Astrocyte (in vitro differentiated cells and primary cell): ENCODE measurements at regions not wholly inside any gene's neighbourhood (a gene's known extent, or its start where the extent isn't known, plus 50 kb on each side); places are given as distances from the start of the nearest gene placed in this dataset.

Source experiments
- DNase-seq: peaks from one replicate; pipeline ENCODE4 v3.0.0-alpha.2; 2010; ENCODE audit warnings: low read depth
- FAIRE-seq: peaks from 2 replicates; lab custom pipeline; 2011; peaks lifted over from hg19 to GRCh38; lab: Jason Lieb, UNC
- H2AFZ ChIP-seq: 2 replicates; pipeline ENCODE4 v1.6.0; 2012; ENCODE audit warnings: low read depth, low read length, inconsistent platforms
- H3K27ac ChIP-seq: 2 replicates; pipeline ENCODE4 v1.5.1; 2011; ENCODE audit warnings: low read depth, low read length, inconsistent platforms
- H3K27me3 ChIP-seq: 2 replicates; pipeline ENCODE4 v1.6.0; 2011; ENCODE audit warnings: low read length, inconsistent platforms; ENCODE audit not compliant: insufficient read depth
- H3K36me3 ChIP-seq: 2 replicates; pipeline ENCODE4 v1.5.1; 2011; ENCODE audit warnings: low read length, inconsistent platforms; ENCODE audit not compliant: insufficient read depth
- H3K4me1 ChIP-seq: 2 replicates; pipeline ENCODE4 v1.5.1; 2011; ENCODE audit warnings: low read length, inconsistent platforms; ENCODE audit not compliant: insufficient read depth
- H3K4me2 ChIP-seq: 2 replicates; pipeline ENCODE4 v1.6.0; 2012; ENCODE audit warnings: low read length, inconsistent platforms
- H3K4me3 ChIP-seq: 2 replicates; pipeline ENCODE4 v1.5.1; 2011; ENCODE audit warnings: low read depth, mild to moderate bottlenecking, low read length, inconsistent platforms; ENCODE audit not compliant: insufficient read depth
- H3K79me2 ChIP-seq: 2 replicates; pipeline ENCODE4 v1.6.0; 2012; ENCODE audit warnings: mild to moderate bottlenecking, low read length, inconsistent platforms; ENCODE audit not compliant: insufficient read depth
- H3K9ac ChIP-seq: 2 replicates; pipeline ENCODE4 v1.6.0; 2012; ENCODE audit warnings: mild to moderate bottlenecking, low read length, inconsistent platforms
- H3K9me3 ChIP-seq: 2 replicates; pipeline ENCODE4 v1.5.1; 2012; ENCODE audit warnings: low read depth, mild to moderate bottlenecking, low read length, inconsistent platforms; ENCODE audit not compliant: insufficient read depth
- H4K20me1 ChIP-seq: 2 replicates; pipeline ENCODE4 v1.6.0; 2012; ENCODE audit warnings: low read length, inconsistent platforms; ENCODE audit not compliant: insufficient read depth
- H3K27ac Mint-ChIP-seq: one replicate; pipeline ENCODE4 v1.8.0; 2021; ENCODE audit warnings: mild to moderate bottlenecking, mixed read lengths; ENCODE audit not compliant: unreplicated experiment
- H3K27me3 Mint-ChIP-seq: one replicate; pipeline ENCODE4 v1.8.0; 2021; ENCODE audit warnings: low read depth, mixed read lengths; ENCODE audit not compliant: unreplicated experiment
- H3K36me3 Mint-ChIP-seq: one replicate; pipeline ENCODE4 v1.8.0; 2021; ENCODE audit warnings: low read depth, mixed read lengths; ENCODE audit not compliant: unreplicated experiment
- H3K4me1 Mint-ChIP-seq: one replicate; pipeline ENCODE4 v1.8.0; 2021; ENCODE audit warnings: low read depth, mixed read lengths; ENCODE audit not compliant: unreplicated experiment
- H3K4me3 Mint-ChIP-seq: one replicate; pipeline ENCODE4 v1.8.0; 2021; ENCODE audit warnings: mild to moderate bottlenecking, moderate library complexity, mixed read lengths; ENCODE audit not compliant: unreplicated experiment
- H3K9me3 Mint-ChIP-seq: one replicate; pipeline ENCODE4 v1.8.0; 2021; ENCODE audit warnings: mild to moderate bottlenecking, mixed read lengths; ENCODE audit not compliant: unreplicated experiment
- CTCF ChIP-seq: IDR thresholded peaks from 2 replicates; pipeline ENCODE4 v1.5.1; 2011; ENCODE audit warnings: low read depth, mild to moderate bottlenecking, inconsistent platforms, low read length, moderate library complexity; ENCODE audit not compliant: insufficient read depth
- EZH2 ChIP-seq: IDR thresholded peaks from 2 replicates; pipeline ENCODE4 v1.6.1; 2012; ENCODE audit warnings: mild to moderate bottlenecking, low read length, inconsistent platforms; ENCODE audit not compliant: insufficient read depth

- no peaks in the 10 kb centered on the region for H3K36me3 Mint-ChIP-seq
- Histone ChIP-seq H4K20me1 (no peaks in the 10 kb centered on the region), H3K4me2 (no peak overlapping the region), H3K4me3 (no peak overlapping the region), H3K4me1 (no peaks in the 10 kb centered on the region), H3K27me3 (no peaks in the 10 kb centered on the region), H3K9ac (no peak overlapping the region), H2AFZ (no peak overlapping the region), H3K27ac (no peak overlapping the region), H3K36me3 (no peaks in the 10 kb centered on the region), H3K79me2 (no peaks in the 10 kb centered on the region), H3K9me3 (no peaks in the 10 kb centered on the region)
- no peaks in the 10 kb centered on the region for H3K9me3 Mint-ChIP-seq
- H3K4me1 Mint-ChIP-seq = no peaks in the 10 kb centered on the region
- no peaks in the 10 kb centered on the region for H3K27me3 Mint-ChIP-seq
- FAIRE-seq (no peak), DNase-seq (no peak)
- H3K27ac Mint-ChIP-seq = no peak overlapping the region
- TF ChIP-seq EZH2 (no peak), CTCF (no peak)
- no peak overlapping the region for H3K4me3 Mint-ChIP-seq
Measured at GRCh38 chr2:81739966-81740365, 1435.4 kb upstream of the LRRTM1 start.

- Histone ChIP-seq H3K4me3 (no peak overlapping the region), H3K36me3 (no peaks in the 10 kb centered on the region), H3K4me2 (no peak overlapping the region), H3K79me2 (no peaks in the 10 kb centered on the region), H4K20me1 (no peaks in the 10 kb centered on the region), H3K4me1 (no peaks in the 10 kb centered on the region), H3K27me3 (no peaks in the 10 kb centered on the region), H3K9me3 (no peaks in the 10 kb centered on the region), H3K9ac (no peak overlapping the region), H3K27ac (no peak overlapping the region), H2AFZ (no peak overlapping the region)
- no peak for TF ChIP-seq CTCF
- Mint-ChIP-seq H3K9me3 (no peaks in the 10 kb centered on the region), H3K4me3 (no peak overlapping the region), H3K4me1 (no peaks in the 10 kb centered on the region), H3K27me3 (no peaks in the 10 kb centered on the region), H3K36me3 (no peaks in the 10 kb centered on the region), H3K27ac (no peak overlapping the region)
- no peak for DNase-seq
- FAIRE-seq = no peak
Measured at GRCh38 chr2:81734981-81735380, 1430.4 kb upstream of the LRRTM1 start.

GRCh38 chr2:81714817-81715216 lies 1410.3 kb upstream of the LRRTM1 start:
- Mint-ChIP-seq H3K9me3 (peaks cover 5% of the 10 kb centered on the region), H3K4me1 (no peaks in the 10 kb centered on the region), H3K27ac (no peak overlapping the region), H3K36me3 (no peaks in the 10 kb centered on the region), H3K27me3 (no peaks in the 10 kb centered on the region), H3K4me3 (no peak overlapping the region)
- Histone ChIP-seq H3K36me3 (no peaks in the 10 kb centered on the region), H3K27me3 (no peaks in the 10 kb centered on the region), H3K4me3 (no peak overlapping the region), H3K9me3 (peaks cover 4% of the 10 kb centered on the region), H3K79me2 (no peaks in the 10 kb centered on the region), H3K4me2 (no peak overlapping the region), H3K9ac (no peak overlapping the region), H3K4me1 (no peaks in the 10 kb centered on the region), H2AFZ (no peak overlapping the region), H3K27ac (no peak overlapping the region), H4K20me1 (no peaks in the 10 kb centered on the region)
- TF ChIP-seq CTCF = no peak
- DNase-seq = peak; percentile 4
- FAIRE-seq = no peak
